ENCODE measurements at regions not wholly inside any gene's neighbourhood (a gene's known extent, or its start where the extent isn't known, plus 50 kb on each side); places are given as distances from the start of the nearest gene placed in this dataset.
A peak's percentile ranks its signal among the peaks of the same experiment; 100 is the strongest.
"Not testable (repeated sequence)": the region's sequence is repeated elsewhere in the genome, so short reads cannot be mapped to it uniquely, and the experiment has no call there.

- no peak for DNase-seq
Measured at GRCh38 chr5:126046846-126047571, 376.2 kb upstream of the GRAMD2B start.

DNA sequence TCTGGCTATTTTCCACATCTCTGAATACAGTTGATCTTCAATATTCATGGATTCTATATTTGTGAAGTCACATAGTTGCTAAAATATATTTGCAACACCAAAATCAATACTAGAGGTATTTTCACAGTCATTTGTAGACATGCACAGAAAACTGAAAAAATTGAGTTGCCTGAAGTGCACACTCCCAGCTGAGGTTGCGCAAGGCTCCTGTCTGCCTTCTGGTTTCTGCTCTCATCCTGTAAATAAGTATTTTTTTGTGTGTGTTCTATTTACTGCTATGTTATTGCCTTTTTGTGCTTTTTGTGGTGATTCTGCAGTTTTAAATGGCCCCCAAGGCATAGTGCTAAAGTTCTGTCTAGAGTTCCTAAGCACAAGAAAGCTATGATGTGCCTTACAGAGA is 371.1 kb upstream of the GRAMD2B start:
- no peak for DNase-seq

GRCh38 chr5:126052791-126053190 is 370.4 kb upstream of the GRAMD2B start:
- DNase-seq = no peak

- DNase-seq = peak in 1 of 2 experiments; percentile 14
Measured at GRCh38 chr5:126053630-126054029, 369.6 kb upstream of the GRAMD2B start.

- peak; percentile 7 to 28 for DNase-seq
Measured at GRCh38 chr5:126054577-126055347, 368.4 kb upstream of the GRAMD2B start.

DNA sequence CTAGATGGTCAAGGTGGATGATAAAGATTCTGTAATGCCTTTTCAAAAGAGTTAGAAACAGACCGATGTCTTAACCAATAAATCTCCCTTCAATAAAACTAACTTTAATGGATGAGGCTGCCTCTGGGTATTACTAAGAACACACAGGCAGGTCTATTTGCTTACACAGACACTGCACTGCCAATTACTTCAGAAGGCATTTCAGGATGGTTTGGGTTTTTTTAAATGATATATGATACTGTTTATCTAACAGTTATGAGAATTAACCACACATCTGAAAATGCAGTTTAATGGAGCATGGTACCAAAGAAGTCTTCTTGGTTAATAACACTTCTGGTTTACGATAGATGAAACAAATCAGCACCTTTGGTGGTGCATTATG is 367.9 kb upstream of the GRAMD2B start:
- DNase-seq = peak; percentile 22 to 30

DNA sequence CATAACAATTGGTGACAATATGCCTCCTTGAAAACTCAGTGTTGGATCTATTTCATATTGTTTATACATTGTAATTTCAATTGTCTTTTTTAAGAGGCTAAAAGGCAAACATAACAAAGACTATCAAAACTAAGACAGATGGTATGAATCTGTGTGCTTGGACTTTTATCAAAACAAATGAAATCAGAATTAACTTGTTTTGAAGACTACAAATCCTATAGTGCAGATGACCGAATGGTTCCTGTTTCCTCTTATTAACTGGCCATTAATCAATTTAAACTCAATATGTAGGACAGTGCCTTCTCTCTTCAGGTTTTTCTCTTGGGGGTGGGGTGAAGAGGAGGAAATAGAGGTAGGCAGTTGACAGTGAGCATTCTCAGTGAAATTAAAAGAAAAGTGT is 366.9 kb upstream of the GRAMD2B start:
- no peak for DNase-seq

DNA sequence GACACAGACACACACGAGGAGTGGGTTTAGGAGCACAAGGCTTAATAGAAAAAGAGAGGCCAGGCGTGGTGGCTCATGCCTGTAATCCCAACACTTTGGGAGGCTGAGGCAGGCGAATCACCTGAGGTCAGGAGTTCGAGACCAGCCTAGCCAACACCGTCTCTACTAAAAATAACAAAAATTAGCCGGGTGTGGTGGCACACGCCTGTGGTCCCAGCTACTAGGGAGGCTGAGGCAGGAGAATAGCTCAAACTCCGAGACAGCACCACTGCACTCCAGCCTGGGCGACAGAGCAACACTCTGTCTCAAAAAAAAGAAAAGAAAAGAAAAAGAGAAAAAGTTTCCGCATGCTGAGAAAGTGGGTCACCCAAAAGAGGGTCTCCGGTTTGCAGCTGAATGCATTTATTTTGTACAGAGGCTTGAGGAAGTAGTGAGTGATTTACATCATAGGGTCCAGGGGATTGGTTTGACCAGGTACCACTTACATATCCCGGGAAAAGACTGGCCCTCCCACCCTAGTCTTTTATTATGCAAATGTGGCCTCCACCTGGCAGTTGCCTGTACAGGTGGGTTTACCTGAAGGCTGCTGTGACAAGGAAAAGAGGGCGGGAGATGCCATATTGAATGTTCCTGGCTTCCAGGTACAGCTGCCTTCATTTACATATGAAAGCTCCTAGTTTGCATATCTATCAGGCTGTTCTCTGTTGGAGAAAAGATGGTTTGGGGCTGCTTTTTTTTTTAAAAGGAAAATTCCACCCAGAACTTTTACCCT is 366.2 kb upstream of the GRAMD2B start:
- no peak for DNase-seq

GRCh38 chr5:126058392-126058791 is 364.8 kb upstream of the GRAMD2B start:
- DNase-seq = not testable (repeated sequence)

- DNase-seq = no peak
Measured at GRCh38 chr5:126062398-126063221, 360.6 kb upstream of the GRAMD2B start.

DNA sequence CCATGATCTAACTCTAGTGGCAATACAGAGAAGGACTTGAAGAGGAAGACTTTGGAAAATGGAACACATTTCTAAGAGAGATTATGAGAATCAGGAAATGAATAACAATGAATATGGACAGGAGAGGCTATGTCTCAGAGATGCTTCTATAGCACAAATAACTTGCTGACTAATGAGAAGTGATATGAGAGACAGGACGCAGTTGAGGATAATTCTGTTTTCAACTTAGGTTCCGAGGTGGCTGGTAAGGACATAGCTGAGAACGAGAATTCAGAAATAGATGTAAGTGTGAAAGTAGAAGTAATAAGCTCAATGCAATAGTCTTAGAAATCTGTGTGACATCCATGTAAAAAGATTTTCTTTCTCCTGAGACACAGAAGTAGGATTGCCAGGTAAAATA is 358.1 kb upstream of the GRAMD2B start:
- no peak for DNase-seq

DNA sequence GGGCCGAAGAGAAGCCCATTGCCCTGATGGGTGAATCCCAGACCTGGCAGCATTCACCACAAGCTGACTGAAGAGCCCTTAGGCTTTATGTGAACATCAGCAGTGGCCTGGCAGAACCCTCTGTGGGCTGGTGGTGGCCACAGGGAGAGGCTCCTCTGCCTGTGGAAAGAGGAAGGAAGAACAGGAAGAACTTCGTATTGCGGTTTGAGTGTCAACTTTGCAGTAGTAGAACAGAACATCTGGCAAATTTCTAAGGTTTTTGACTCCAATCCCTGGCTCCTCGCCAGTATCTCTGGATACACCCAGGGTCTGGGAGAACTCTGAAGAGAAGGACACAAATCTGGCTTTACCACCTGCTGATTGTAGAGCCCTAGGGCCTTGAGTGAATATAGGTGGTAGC is 356.4 kb upstream of the GRAMD2B start:
- DNase-seq = no peak

GRCh38 chr5:126067404-126067803 is 355.8 kb upstream of the GRAMD2B start:
- DNase-seq = no peak

DNA sequence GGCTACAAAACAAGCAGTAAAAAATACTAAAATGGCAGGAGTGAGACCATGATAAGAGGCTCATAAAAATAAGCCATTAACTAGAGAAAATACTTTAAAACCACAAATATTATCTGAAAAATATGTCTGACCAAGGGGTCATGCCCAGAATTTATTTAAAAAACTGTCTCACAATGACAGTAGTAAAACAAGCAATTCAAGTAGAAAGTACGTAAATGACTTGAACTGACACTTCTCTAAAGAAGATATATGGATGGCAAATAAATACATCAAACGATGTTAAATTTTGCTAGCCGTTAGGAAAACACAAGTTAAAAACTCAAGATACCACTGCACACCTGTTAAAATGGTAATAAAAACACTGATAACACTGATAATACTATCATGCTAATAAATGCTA is 353.9 kb upstream of the GRAMD2B start:
- no peak for DNase-seq

DNA sequence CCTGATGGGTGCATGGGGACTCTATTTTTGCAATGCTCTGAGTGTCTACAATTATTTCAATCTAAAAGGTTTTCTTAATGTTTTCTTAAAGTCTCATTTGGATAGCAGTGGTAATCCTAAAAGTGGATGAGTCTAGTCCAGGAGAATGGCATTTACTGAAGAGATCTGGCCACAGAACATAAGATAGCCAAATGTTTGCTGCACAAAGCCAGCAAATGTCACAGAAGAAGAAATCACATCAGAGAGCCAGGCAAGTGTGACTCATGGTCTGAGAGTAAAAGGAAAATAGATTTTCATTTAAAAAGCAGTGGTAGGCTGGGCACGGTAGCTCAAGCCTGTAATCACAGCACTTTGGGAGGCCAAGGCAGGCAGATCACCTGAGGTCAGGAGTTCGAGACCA is 352.7 kb upstream of the GRAMD2B start:
- no peak for DNase-seq

- DNase-seq = no peak
Measured at GRCh38 chr5:126074538-126074937, 348.7 kb upstream of the GRAMD2B start.

- DNase-seq = no peak
Measured at GRCh38 chr5:126079266-126079665, 343.9 kb upstream of the GRAMD2B start.

DNA sequence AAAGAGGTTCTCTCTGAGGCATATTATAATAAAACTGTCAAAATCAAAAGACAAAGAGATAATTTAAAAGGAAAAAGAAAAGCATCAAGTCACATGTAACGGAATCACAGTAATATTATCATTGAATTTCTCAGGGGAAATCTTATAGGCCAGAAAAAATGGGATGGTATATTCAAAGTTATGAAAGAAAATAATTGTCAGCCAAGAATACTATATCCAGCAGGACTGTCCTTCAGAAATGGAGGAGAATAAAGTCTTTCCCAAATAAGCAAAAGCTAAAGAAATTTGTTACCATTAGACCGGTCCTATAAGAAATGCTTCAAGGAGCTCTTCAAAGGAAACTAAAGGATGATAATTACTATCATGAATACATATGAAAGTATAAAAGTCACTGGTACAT is 342.0 kb upstream of the GRAMD2B start:
- no peak for DNase-seq

DNA sequence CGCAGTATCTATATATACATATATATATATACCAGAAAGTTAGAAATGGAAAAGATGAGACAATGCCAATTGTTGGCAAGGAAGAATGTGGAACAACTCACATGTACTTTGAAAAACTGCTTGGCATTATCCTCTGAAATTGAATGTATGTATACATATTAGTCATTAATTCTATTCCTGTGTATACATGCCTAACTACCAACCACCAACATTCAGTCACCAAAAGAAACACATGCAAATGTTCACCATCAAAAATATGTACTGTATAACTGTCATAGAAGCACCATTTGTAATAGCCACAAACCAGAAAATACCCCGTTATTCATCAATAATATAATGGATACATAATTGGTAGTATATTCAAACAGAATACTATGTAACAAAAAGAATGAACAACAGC is 330.2 kb upstream of the GRAMD2B start:
- DNase-seq = no peak

- no peak for DNase-seq
Measured at GRCh38 chr5:126093718-126094117, 329.5 kb upstream of the GRAMD2B start.

DNA sequence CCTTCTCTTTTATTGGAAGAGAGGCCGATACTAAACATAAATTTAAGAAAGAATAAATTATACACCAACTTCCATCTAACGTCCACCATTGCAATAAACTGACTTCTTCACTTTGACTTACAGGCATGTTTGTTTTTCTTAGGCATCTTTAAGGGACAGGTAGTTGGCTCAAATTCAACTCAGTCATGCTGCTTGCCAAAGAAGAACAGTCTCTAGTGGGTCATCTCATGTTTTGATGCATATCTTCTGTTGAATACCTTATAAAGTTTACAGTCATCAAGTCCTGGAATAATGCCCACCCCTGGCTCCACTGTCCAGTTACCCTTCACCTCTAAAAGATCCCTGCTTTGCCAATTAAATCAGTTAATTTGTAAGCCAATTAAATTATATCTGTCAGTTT is 328.2 kb upstream of the GRAMD2B start:
- DNase-seq = no peak

DNA sequence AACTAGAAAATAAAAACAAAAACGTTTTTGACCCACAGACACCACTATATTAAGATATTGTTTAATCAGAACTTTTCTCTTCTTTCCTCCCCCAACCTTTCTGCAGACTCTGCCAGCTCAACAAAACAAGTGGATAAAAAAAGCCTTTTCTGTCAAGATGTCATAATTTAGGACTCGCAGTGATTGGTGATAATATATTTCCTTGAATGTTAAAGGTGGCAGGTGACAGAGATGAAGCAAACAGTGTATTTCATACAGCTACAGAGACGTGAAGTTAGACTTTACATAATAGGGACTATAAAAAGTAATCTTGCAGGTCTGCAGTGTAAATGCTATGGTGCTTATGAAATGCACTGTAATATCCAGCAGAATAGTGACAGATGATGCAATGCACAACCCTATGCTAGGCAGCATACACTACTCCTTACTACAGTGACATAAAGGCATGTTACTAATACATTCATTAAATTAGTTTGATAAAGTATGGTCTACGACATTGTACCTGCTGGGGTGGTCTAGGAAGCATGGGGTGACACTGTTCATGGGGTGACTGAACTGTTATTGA is 326.7 kb upstream of the GRAMD2B start:
- DNase-seq = no peak

- DNase-seq = no peak
Measured at GRCh38 chr5:126097876-126098275, 325.3 kb upstream of the GRAMD2B start.

All from NCI-H1930 (cell line).